Stimulated activated CD4-positive, alpha-beta T cell treated with anti-CD3 and anti-CD28 coated beads, Interleukin-15, amount 100 ng/mL, for 24 hours (primary cell): ENCODE measurements at regions not wholly inside any gene's neighbourhood (a gene's known extent, or its start where the extent isn't known, plus 50 kb on each side); places are given as distances from the start of the nearest gene placed in this dataset.
"Not testable (repeated sequence)": the region's sequence is repeated elsewhere in the genome, so short reads cannot be mapped to it uniquely, and the experiment has no call there.

ENCODE experiments used
- DNase-seq: peaks from one replicate; pipeline ENCODE4 v3.0.0-alpha.2; 2020

DNA sequence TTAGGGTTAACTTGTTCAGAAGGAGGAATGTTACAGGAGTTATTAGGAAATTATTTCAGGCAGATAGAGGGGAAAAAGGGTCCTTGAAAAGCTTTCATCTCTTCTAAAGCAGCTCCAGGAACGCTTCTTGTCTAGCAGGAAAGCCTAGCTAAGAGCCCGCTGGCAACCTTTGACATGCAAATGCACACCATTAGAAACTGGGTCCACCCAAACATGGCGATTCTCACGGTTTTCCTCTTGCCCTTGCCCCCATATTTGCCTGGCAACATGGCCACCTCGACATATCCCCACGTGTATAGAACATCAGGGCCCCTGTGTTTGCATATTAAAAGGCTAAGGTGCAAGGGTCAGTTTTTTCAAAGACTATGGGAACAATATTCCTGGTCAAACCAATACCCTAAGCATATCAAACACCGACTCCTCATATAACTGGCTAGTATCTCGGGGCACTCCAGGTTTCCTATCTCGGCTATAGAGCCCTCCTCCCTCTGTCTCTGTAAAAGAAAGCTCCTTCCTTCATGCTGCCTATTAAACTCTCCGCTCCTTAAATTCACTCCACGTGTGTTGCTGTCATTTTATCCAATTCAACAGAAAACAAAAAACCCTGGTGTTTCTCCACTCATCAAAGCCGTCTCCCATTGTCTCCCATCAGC lies 268.9 kb upstream of the HSFY2 start:
- DNase-seq: no peak

DNA sequence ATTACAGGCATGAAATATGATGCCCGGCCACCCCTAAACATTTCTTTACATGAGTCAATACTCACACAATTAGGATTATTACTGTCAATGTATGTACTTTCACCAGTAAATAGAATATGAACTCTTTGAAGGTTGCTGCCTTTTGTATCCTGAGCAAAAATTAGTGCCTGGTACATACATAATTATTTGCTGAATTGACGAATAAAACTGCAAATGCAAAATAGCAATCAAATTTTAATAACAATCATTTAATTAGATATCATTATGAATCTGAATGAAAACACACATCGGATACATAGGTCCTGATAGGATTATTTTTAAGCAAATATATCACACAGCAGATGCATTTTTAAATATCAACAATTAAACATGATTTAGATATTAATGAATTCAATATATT lies 253.1 kb upstream of the HSFY2 start:
- DNase-seq: no peak

DNA sequence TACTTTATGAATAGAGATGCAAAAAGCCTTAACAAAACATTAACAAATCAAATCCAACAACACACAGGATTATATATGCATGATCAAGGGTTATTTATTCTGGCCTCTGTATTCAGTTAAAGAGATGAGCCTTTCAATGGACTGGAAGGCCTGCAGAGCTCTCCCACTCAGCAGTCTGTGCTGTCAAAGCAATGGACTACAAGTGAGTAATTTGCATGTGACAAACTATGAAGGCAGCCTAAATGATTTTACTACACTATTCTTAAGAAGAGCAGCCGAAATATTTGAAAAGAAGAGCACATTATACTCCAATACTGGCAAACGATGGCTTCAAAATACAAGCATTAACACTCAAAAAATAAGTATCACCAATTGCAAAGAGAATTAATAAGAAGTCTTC lies 250.4 kb upstream of the HSFY2 start:
- no peak for DNase-seq

DNA sequence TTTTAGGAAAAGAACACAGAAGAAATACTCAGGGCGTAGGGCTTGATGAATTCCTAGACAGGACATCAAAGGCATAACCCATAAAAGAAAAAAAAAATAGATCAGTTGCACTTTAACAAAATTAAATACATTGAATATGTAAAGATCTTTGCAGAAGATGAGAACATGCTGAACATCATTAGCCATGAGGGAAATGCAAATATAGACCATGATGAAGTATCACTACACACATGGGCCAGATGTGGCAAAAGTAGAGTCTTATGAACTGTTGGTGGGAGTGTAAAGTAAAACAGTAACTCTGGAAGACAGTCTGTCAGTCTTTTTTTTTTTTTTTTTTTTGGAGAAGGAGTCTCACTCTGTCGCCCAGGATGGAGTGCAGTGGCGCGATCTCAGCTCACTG lies 246.7 kb upstream of the HSFY2 start:
- DNase-seq: no peak

GRCh38 chrY:19016990-19017389 lies 243.5 kb upstream of the HSFY2 start:
- DNase-seq: no peak

- no peak for DNase-seq
Observed at GRCh38 chrY:19015854-19016253, 242.3 kb upstream of the HSFY2 start.

- no peak for DNase-seq
Observed at GRCh38 chrY:19015213-19015612, 241.7 kb upstream of the HSFY2 start.

GRCh38 chrY:19012985-19013384 lies 239.4 kb upstream of the HSFY2 start:
- DNase-seq: no peak

GRCh38 chrY:19011605-19012090 lies 238.1 kb upstream of the HSFY2 start:
- DNase-seq: no peak

DNA sequence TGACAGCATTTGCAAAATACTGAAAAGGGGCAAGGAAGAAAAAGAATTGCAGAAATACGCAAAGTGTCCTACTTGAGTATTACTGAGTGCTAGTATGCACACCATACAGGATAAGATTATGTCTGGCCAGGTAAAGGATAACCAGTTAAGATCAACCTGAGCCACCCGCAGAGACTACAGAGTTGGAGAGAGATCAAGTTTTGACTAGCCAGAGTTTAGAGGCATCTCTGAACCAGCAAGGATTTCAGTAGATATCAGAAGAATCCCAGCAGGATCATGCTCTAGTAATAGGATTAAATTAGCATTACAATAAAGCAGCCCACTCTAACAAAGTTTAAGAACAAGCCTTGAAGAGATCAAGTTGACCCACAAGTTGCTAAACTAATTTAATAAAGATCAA lies 232.7 kb upstream of the HSFY2 start:
- no peak for DNase-seq

GRCh38 chrY:19005579-19005978 lies 232.0 kb upstream of the HSFY2 start:
- no peak for DNase-seq

- no peak for DNase-seq
Observed at GRCh38 chrY:18997635-18998240, 224.2 kb upstream of the HSFY2 start.

DNA sequence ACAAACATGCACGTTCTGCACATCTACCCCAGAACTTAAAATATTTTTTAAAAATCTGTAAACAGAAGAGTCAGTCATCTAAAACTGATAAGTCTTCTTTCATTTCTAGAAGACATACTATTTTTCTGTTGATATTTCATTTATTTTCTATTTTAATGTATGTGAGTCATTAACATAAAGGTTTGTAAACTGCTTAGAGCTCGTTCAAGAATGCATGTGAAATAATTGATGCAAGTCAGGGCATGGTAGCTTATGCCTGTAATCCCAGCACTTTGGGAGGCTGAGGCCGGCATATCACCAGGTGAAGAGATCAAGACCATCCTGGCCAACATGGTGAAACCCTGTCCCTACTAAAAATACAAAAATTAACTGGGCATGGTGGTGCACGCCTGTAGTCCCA lies 219.9 kb upstream of the HSFY2 start:
- no peak for DNase-seq

- not testable (repeated sequence) for DNase-seq
Observed at GRCh38 chrY:18992684-18993083, 219.1 kb upstream of the HSFY2 start.

DNA sequence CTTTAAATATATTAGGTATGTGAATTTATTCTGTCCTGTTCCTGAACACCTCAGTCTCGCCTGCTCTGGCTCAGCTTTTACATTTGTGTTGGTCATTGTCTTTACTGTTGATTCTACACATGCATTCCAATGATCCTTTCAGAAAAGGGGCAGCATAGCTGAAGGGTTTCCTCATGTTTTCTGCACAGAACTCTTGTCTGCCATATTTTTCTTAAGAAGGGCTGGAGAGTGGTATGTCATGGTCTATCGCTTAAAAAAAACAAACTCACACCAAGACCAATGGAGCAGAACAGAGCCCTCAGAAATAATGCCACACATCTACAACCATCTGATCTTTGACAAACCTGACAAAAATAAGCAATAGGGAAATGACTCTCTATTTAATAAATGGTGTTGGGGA lies 215.8 kb upstream of the HSFY2 start:
- no peak for DNase-seq

DNA sequence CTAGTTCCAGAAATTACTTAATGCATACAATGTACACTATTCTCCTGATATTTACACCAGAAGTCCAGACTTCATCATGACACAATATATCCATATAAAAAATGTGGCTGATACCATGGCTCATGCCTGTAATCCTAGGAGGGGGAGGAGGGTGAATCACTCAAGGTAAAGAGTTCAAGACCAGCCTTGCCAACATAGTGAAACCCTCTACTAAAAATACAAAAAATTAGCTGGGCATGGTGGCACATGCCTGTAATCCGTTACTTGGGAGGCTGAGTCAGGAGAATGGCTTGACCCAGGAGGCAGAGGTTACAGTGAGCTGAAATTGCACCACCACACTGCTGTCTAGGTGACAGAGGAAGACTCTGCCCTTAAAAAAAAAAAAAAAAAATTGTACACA lies 192.5 kb upstream of the HSFY2 start:
- DNase-seq: no peak

DNA sequence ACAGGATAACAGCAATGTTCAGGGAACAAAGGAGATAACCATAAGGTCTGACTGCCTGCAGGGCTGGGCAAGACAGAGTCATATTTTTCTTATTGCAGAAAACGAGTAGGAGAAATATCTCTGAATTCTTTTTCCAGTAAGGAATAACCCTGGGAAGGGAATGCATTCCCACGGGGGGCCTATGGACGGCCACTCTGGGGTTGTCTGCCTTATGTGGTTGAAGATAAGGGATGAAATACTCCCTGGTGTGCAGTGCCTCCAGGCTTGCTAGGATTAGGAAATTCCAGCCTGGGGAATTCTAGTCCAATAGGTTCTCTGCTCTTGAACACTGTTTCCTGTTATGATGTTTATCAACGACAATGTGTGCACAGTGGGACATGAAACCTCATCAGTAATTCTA lies 185.3 kb upstream of the HSFY2 start:
- DNase-seq: no peak

GRCh38 chrY:18951657-18952435 lies 178.3 kb upstream of the HSFY2 start:
- no peak for DNase-seq

DNA sequence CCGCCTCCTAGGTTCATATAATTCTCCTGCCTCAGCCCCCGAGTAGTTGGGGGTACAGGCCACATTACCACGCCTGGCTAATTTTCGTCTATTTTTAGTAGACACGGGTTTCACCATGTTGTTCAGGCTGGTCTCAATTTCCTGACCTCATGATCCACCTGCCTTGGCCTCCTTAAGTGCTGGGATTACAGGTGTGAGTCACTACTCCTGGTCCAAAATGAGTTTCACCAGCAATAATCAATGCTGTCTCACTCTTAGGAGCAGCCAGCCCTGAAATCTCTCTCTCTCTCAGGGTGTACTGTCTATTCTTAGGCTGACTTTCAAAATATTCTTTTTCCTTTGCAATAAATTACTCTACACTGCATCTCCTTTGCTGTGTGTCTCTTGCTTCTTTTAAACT lies 177.5 kb upstream of the HSFY2 start:
- DNase-seq: no peak

DNA sequence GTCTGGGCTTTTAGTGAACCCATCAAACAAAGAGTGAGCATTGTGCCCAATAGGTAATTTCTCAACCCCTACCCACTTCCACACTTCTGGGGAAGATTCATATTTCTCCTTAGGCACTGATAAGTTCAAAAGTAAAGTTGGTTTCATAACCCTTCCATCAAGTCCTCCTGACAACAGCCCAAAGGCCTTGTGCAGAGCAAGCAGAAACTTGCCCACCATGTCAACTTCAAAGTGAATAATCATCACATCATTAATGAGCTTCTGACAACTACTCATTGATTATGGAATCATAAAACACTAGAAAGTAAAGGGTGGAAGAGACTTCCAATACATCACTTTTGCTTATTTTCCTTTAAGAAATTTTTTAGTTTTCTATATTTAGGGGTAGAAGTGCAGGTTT lies 163.3 kb upstream of the HSFY2 start:
- DNase-seq: no peak

- DNase-seq: no peak
Observed at GRCh38 chrY:18919256-18919655, 145.7 kb upstream of the HSFY2 start.

DNA sequence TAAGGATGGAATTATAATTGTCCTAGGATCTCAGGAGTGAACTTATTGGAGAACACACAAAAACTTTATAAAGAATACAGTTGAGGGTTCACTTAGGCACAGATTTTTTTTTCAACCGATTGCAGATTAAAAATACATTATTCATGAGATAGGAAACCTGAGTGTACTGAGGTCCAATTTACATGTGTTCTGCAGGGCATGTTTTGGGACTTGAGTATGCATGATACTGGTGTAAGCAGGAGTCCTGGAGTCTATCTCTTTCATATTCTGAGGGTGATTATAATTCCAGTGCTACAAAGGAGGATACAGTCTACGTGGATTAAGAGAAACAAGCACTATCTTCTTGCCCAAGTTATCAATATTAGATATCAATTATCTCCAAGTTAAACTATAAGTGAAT lies 139.3 kb upstream of the HSFY2 start:
- DNase-seq: no peak

- no peak for DNase-seq
Observed at GRCh38 chrY:18909846-18910245, 136.3 kb upstream of the HSFY2 start.

DNA sequence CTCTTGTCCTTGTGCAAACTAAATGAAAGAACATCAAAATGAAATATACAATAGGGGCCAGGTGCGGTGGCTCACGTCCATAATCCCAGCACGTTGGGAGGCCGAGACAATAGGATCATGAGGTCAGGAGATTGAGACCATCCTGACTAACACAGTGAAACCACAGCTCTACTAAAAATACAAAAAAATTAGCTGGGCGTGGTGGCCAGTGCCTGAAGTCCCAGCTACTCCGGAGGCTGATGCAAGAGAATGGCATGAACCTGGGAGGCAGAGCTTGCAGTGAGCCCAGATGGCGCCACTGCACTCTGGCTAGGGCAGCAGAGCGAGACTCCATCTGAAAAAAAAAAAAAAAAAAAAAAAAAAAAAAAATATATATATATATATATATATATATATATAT lies 132.7 kb upstream of the HSFY2 start:
- not testable (repeated sequence) for DNase-seq
